GM12878 (cell line): ENCODE measurements at regions not wholly inside any gene's neighbourhood (a gene's known extent, or its start where the extent isn't known, plus 50 kb on each side); places are given as distances from the start of the nearest gene placed in this dataset.

Experiments used
- ATAC-seq: fragments of 200-7000 bp; cut with Tn5 transposase; 3 replicates; pipeline ENCODE4 v1.9.1; 2020; ENCODE audit warnings: mild to moderate bottlenecking, moderate library complexity
- BruUV-seq: library from RNA; stranded (reverse); fragments of 400-500 nt; replicated peaks from 2 replicates; lab custom pipeline; 2021; lab: Mats Ljungman, UMichigan
- CTCF ChIA-PET: fragments of 300-600 bp; sonication (Branson Sonifier 250); formaldehyde crosslinking; extraction: SDS; loops from one replicate; lab custom pipeline; 2021; ENCODE audit warnings: inconsistent platforms; lab: Yijun Ruan, JAX
- POLR2A ChIA-PET: fragments of 350-600 bp; formaldehyde crosslinking; extraction: SDS; loops from one replicate; lab custom pipeline; 2021; ENCODE audit warnings: inconsistent platforms; lab: Charles Lee
- RAD21 ChIA-PET: fragments of 300-600 bp; sonication (Branson Sonifier 250); formaldehyde crosslinking; loops from one replicate; lab custom pipeline; 2023; ENCODE audit warnings: antibody characterized with exemption; ENCODE audit not compliant: unreplicated experiment; lab: Charles Lee
- SMC1A ChIA-PET: fragments of 300-600 bp; sonication (Branson Sonifier 250); formaldehyde crosslinking; loops from one replicate; lab custom pipeline; 2023; ENCODE audit not compliant: unreplicated experiment, uncharacterized antibody; lab: Charles Lee
- DNase-seq: peaks from one replicate; pipeline ENCODE4 v3.0.0-alpha.2; 2011; ENCODE audit warnings: low read depth, low spot score
- FAIRE-seq: peaks from 3 replicates; lab custom pipeline; 2011; peaks lifted over from hg19 to GRCh38; lab: Jason Lieb, UNC
- H2AFZ ChIP-seq: 2 replicates; pipeline ENCODE4 v1.6.0; 2011; ENCODE audit warnings: low read depth, low read length, control low read depth; ENCODE audit not compliant: control insufficient read depth
- H3K27ac ChIP-seq: 2 replicates; pipeline ENCODE4 v1.5.1; 2011; ENCODE audit warnings: control low read depth; ENCODE audit not compliant: control insufficient read depth, insufficient read depth
- H3K27me3 ChIP-seq, 2 experiments: replicated peaks in 1 of 2; 2 replicates each; pipeline versions ENCODE4 v1.6.0 to v1.6.1; 2011; ENCODE audit warnings: low read length in 1 of 2; ENCODE audit not compliant: control insufficient read depth in 2 of 2, insufficient read depth in 2 of 2
- H3K36me3 ChIP-seq, 2 experiments: 2 replicates each; pipeline ENCODE4 v1.5.1; 2011; ENCODE audit warnings: low read length in 1 of 2; ENCODE audit not compliant: control insufficient read depth in 2 of 2, insufficient read depth in 2 of 2
- H3K4me1 ChIP-seq: 2 replicates; pipeline ENCODE4 v1.6.1; 2011; ENCODE audit warnings: mild to moderate bottlenecking, low read length, moderate library complexity, mixed read lengths; ENCODE audit not compliant: control insufficient read depth, insufficient read depth
- H3K4me2 ChIP-seq: 2 replicates; pipeline ENCODE4 v1.6.0; 2011; ENCODE audit warnings: control low read depth; ENCODE audit not compliant: control insufficient read depth, insufficient read depth
- H3K4me3 ChIP-seq: fragments of 200-600 bp; sonication (generic); 2 replicates; pipeline ENCODE4 v1.5.1; 2016
- H3K79me2 ChIP-seq: 2 replicates; pipeline ENCODE4 v1.6.0; 2011; ENCODE audit warnings: low read length; ENCODE audit not compliant: control insufficient read depth, insufficient read depth
- H3K9ac ChIP-seq: 2 replicates; pipeline ENCODE4 v1.8.0; 2011; ENCODE audit warnings: low read length, control low read depth, mixed read lengths; ENCODE audit not compliant: control insufficient read depth, insufficient read depth
- H3K9me3 ChIP-seq: replicated peaks from 3 replicates; pipeline ENCODE4 v1.5.1; 2011; ENCODE audit warnings: mild to moderate bottlenecking, low read length; ENCODE audit not compliant: control insufficient read depth, insufficient read depth
- H4K20me1 ChIP-seq: 2 replicates; pipeline ENCODE4 v1.6.0; 2011; ENCODE audit not compliant: control insufficient read depth, insufficient read depth
- BRCA1 ChIP-seq: IDR thresholded peaks from 2 replicates; pipeline ENCODE4 v1.6.1; 2011; ENCODE audit warnings: low read depth, low read length, improper control_type of control experiment
- CREM ChIP-seq: IDR thresholded peaks from 2 replicates; pipeline ENCODE4 v1.6.1; 2014; ENCODE audit warnings: antibody characterized with exemption, low read depth
- KLF5 ChIP-seq: fragments of 450-650 bp; IDR thresholded peaks from 2 replicates; pipeline ENCODE4 v1.6.1; 2014; ENCODE audit warnings: mild to moderate bottlenecking; ENCODE audit not compliant: partially characterized antibody
- MYB ChIP-seq: fragments of 150-350 bp; IDR thresholded peaks from 2 replicates; pipeline ENCODE4 v1.6.1; 2014; ENCODE audit warnings: mild to moderate bottlenecking, low read depth, low read length, borderline replicate concordance
- SREBF2 ChIP-seq: IDR thresholded peaks from 2 replicates; pipeline ENCODE4 v1.6.1; 2012; ENCODE audit warnings: mild to moderate bottlenecking, low read length
- TARDBP ChIP-seq: IDR thresholded peaks from 2 replicates; pipeline ENCODE4 v1.6.1; 2016; ENCODE audit warnings: borderline replicate concordance
- YBX1 ChIP-seq: fragments of 450-650 bp; IDR thresholded peaks from 2 replicates; pipeline ENCODE4 v1.6.1; 2016; ENCODE audit warnings: antibody characterized with exemption
- YY1 ChIP-seq: IDR thresholded peaks from 2 replicates; pipeline ENCODE4 v1.6.1; 2011; ENCODE audit warnings: low read depth, mild to moderate bottlenecking, low read length
- WGBS: methylation state at CpG from one replicate; pipeline ENCODE4 v1.1.6; 2016; ENCODE audit warnings: low lambda C conversion rate; ENCODE audit not compliant: insufficient replicate concordance, insufficient coverage; ENCODE audit errors: missing lambda C conversion rate; 5-methylcytosine and 5-hydroxymethylcytosine counted together
- in situ Hi-C: fragments of 300-500 bp; cut with MboI; formaldehyde crosslinking; loops from 9 replicates; pipeline ENCODE4 v1.14.3; 2018; ENCODE audit warnings: mixed read lengths
- intact Hi-C: fragments of 100-400 bp; cut with micrococcal nuclease; formaldehyde crosslinking; loops from one replicate; pipeline ENCODE4 v1.14.2; 2022; ENCODE audit not compliant: unreplicated experiment
- TF ChIP-seq, protein P1 (sequence below): IDR thresholded peaks from 2 replicates; pipeline ENCODE4 v1.6.1; 2012; ENCODE audit warnings: improper control_type of control experiment, low read depth, low read length; ENCODE audit not compliant: insufficient replicate concordance
- TF ChIP-seq, protein P2 (sequence below): fragments of 450-650 bp; IDR thresholded peaks from 2 replicates; pipeline ENCODE4 v1.6.1; 2018; ENCODE audit warnings: borderline replicate concordance, mild to moderate bottlenecking; ENCODE audit not compliant: partially characterized antibody

DNA sequence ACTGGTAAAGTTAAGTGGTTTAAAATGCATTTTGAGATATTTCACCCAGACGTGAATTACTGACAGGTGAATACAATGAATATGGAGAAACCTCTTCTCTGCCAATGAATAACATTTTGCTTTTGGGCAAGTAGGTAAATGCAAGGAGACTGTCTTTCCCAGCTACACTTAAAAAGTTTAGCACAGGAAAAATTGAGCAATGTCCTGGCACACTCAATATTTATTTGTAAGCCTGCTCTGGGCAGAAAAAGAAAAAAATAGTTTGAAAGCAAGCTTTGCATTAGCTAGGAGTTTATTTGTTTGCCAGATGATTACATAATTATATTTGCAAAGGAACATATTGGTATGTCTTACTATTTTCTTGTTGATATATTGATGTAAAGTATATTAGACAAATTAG lies 624.2 kb downstream of the ACTR3B start:
- SMC1A ChIA-PET: no interaction called here

More for the DNA sequence above, 624.2 kb downstream of the ACTR3B start:
- no peak overlapping the region for H3K9ac ChIP-seq
- H4K20me1 ChIP-seq: no peaks in the 10 kb centered on the region
- no TSS peak for BruUV-seq
- H3K27ac ChIP-seq: no peak overlapping the region
- H3K4me3 ChIP-seq: no peak overlapping the region
- DNase-seq: no peak
- in situ Hi-C loops (no loop called here), intact Hi-C loops (loop anchor here (10.0 kb wide), 1 partner anchor 1361 kb away; no protein-coding TSS in a partner anchor)
- ChIA-PET RAD21 (no interaction called here), CTCF (no interaction called here), POLR2A (no interaction called here)
- no peak for ATAC-seq
- no peak for TF ChIP-seq SREBF2
- no peak for TF ChIP-seq TARDBP
- no peak for TF ChIP-seq MYB
- TF ChIP-seq, protein P1, sequence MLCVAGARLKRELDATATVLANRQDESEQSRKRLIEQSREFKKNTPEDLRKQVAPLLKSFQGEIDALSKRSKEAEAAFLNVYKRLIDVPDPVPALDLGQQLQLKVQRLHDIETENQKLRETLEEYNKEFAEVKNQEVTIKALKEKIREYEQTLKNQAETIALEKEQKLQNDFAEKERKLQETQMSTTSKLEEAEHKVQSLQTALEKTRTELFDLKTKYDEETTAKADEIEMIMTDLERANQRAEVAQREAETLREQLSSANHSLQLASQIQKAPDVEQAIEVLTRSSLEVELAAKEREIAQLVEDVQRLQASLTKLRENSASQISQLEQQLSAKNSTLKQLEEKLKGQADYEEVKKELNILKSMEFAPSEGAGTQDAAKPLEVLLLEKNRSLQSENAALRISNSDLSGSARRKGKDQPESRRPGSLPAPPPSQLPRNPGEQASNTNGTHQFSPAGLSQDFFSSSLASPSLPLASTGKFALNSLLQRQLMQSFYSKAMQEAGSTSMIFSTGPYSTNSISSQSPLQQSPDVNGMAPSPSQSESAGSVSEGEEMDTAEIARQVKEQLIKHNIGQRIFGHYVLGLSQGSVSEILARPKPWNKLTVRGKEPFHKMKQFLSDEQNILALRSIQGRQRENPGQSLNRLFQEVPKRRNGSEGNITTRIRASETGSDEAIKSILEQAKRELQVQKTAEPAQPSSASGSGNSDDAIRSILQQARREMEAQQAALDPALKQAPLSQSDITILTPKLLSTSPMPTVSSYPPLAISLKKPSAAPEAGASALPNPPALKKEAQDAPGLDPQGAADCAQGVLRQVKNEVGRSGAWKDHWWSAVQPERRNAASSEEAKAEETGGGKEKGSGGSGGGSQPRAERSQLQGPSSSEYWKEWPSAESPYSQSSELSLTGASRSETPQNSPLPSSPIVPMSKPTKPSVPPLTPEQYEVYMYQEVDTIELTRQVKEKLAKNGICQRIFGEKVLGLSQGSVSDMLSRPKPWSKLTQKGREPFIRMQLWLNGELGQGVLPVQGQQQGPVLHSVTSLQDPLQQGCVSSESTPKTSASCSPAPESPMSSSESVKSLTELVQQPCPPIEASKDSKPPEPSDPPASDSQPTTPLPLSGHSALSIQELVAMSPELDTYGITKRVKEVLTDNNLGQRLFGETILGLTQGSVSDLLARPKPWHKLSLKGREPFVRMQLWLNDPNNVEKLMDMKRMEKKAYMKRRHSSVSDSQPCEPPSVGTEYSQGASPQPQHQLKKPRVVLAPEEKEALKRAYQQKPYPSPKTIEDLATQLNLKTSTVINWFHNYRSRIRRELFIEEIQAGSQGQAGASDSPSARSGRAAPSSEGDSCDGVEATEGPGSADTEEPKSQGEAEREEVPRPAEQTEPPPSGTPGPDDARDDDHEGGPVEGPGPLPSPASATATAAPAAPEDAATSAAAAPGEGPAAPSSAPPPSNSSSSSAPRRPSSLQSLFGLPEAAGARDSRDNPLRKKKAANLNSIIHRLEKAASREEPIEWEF: no peak
- no peak for TF ChIP-seq KLF5
- TF ChIP-seq, protein P2, sequence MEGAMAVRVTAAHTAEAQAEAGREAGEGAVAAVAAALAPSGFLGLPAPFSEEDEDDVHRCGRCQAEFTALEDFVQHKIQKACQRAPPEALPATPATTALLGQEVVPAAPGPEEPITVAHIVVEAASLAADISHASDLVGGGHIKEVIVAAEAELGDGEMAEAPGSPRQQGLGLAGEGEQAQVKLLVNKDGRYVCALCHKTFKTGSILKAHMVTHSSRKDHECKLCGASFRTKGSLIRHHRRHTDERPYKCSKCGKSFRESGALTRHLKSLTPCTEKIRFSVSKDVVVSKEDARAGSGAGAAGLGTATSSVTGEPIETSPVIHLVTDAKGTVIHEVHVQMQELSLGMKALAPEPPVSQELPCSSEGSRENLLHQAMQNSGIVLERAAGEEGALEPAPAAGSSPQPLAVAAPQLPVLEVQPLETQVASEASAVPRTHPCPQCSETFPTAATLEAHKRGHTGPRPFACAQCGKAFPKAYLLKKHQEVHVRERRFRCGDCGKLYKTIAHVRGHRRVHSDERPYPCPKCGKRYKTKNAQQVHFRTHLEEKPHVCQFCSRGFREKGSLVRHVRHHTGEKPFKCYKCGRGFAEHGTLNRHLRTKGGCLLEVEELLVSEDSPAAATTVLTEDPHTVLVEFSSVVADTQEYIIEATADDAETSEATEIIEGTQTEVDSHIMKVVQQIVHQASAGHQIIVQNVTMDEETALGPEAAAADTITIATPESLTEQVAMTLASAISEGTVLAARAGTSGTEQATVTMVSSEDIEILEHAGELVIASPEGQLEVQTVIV: no peak
- no peak for TF ChIP-seq BRCA1
- TF ChIP-seq CREM: no peak
- no peak for TF ChIP-seq YBX1
- no peak for TF ChIP-seq YY1
- H3K9me3 ChIP-seq: no peaks in the 10 kb centered on the region
- whole genome bisulfite sequencing: 8% methylated on average over 1 of the region's 1 CpG
- no peaks in the 10 kb centered on the region for H3K4me1 ChIP-seq
- H3K36me3 ChIP-seq: no peaks in the 10 kb centered on the region
- no peak overlapping the region for H3K4me2 ChIP-seq
- H2AFZ ChIP-seq: no peak overlapping the region
- no peak for FAIRE-seq
- no peaks in the 10 kb centered on the region for H3K27me3 ChIP-seq
- no peaks in the 10 kb centered on the region for H3K79me2 ChIP-seq
